ENCODE measurements at regions not wholly inside any gene's neighbourhood (a gene's known extent, or its start where the extent isn't known, plus 50 kb on each side); places are given as distances from the start of the nearest gene placed in this dataset.

DNA sequence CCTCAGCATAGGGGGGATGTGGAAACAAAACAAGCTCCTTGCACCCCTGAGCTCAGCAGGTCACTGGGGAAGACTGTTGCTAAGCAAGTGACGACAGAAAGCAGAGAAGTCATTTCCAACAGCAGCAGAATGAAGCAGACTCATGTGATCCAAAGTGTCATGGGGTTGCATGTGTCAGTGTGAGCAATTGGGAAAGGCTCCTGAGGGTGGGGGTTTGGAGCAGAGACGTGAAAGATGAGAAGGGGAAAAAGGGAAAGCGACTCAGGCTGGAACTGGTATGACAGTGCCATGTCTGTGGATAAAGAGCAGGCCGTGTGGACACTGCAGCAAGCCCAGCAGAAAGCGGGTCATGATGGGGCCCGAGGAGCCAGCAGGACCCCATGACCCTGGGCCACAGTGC is 363.9 kb downstream of the PREX1 start:
- DNase-seq (ENCODE audit: low read depth in 3 of 3): no peak

DNA sequence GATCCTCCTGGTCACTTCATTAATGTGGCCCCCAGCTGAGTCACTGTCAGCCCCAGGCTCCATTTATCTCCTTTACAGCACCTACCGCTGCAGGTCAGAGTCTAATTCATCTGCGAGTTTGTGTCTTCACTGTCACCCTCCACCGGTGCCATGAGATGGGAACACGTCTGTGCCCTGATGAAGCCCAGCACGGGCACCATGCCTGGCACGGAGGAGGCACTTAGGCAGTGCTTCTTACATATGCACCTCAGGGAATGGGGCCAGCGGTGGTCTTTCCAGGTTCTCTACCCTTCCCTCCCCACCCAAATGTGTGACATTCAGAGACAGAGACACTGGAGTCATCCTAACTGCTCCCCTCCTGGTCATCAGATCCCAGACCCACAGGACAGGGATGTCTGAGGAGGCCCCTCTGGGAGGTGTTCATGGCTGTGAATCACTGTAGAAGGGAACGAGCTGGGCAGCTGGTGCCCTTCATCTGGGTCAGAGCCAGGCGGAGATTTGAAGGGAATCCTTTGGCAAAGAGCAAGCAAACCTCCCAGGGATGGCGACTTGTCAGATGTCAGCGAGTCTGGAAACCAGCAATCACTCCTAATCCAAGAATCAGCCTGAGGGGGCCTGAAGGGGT is 364.6 kb downstream of the PREX1 start:
- no peak for DNase-seq (ENCODE audit: low read depth in 3 of 3)

DNA sequence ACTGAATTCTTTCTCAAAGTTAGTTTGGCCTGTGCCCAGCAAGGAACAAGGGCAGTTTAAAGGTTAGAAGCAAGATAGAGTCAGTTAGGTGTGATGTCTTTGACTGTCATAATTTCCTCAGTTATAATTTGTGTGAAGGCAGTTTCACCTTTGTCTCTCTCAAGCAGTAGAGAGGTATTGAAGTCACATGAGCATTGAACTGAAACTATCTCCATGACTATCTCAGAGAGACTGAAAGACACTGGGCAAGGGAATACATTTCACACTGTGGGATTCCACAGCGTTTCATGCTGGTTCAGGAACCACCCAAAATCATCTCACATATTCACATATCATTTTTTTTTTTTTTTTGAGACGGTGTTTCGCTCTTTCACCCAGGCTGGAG is 366.1 kb downstream of the PREX1 start:
- no peak for DNase-seq (ENCODE audit: low read depth in 3 of 3)

DNA sequence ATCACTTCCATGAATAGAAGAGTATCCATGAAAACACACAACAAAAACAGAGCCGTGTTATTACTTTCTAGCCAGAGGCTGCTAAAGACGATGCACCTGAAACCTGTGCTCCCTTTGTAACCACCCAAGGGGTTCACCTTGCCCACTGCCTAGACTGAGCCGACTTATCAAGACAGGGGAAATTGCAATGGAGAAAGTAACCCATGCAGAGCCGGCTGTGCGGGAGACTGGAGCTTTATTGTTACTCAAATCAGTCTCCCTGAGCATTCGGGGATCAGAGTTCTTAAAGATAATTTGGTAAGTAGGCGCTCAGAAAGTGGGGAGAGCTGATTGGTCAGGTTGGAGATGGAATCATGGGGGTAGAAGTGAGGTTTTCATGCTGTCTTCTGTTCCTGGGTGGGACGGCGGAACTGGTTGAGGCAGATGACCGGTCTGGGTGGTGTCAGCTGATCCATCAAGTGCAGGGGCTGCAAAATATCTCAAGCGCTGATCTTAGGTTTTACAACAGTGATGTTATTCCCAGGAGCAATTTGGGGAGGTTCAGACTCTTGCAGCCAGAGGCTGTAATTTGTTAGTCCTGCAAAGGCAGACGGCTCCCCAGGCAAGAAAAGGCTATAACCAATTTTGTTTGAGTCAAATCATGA is 366.6 kb downstream of the PREX1 start:
- DNase-seq (ENCODE audit: low read depth in 3 of 3): no peak

DNA sequence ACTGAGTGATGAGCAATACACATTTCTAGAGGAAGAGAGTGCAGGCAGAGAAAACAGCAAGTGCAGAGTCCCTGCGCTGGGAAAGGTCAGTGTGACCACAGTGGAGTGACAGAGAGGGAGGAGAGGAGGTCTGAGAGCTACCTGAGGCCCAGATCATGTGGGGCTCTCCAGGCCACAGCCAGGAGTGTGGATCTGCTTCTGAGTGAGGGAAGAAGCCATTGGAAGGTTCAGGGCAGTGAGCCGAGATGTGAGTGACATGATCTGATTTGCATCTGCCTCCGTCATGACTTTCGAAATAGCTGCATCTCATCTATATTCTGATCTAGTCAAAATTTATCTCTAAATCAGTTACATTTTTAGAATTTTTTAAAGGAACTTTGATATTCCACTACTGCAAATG is 367.1 kb downstream of the PREX1 start:
- no peak for DNase-seq (ENCODE audit: low read depth in 3 of 3)

DNA sequence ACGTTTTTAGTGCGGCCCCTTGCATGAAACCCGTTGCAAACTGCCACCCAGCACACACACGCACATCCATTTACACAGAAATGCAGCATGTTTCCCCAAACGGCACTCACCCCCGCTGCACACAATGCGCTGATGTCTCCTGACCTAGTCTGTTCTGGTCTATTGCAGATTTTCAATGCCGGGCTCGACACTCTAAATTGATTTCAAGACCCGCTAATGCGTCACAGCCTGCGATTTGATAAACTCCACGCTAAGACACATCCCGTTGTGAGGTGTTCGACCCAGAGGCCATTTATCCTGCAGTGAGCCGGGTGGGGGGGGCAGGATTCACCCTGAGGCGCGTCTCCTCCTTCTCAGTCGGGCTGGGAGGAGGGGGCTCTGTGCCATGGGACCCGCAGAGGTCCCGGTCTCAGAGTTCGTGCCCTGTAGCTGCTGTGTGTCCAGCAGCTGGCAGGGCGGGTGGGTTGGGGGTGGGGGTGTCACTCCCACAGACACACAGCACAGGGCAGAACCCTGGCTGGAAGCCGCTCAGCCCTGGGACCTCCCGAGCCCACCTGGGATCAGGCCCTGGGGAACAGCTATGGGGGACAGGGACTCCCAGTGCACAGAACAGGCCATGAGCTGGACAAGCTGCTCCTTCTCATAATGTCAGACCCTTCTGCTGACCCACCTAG is 367.9 kb downstream of the PREX1 start:
- DNase-seq (ENCODE audit: low read depth in 3 of 3): no peak

DNA sequence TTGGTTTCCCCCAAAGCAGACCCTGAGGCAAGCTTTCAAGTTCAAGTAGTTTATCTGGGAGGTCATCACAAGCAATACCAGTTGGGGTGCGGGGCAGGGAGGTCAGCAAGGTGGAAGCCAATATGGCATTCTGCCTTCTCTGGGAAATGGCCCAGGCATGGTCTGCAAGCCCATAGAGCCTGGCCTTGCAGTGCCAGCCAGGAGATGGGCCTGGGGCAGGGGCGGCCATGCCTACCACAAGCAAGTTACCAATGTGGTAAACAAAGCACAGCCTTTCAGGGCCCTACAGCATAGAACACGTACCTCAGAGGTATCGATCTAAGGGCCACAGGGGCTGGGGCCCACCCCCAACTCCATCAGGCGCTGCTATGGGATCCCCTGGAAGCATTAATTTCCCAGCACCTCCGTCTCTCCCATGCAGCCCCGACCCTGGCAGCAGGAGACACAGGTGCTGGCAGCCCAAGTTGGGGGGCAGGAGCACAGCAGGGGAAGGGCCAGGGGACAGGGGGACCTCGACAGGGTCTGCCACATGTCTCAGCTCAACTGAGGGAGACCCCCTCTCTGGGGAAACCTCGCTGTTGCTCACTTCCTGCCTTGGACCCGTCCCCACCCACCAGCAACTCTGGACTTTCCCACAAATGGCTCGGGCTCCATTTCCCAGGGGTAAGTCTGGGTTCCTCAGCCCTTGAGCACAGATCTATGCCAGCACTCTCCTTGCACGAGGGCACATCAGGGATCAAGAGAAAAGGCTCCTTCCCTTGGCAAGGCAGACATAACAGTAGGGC is 369.0 kb downstream of the PREX1 start:
- DNase-seq (ENCODE audit: low read depth in 3 of 3): no peak

DNA sequence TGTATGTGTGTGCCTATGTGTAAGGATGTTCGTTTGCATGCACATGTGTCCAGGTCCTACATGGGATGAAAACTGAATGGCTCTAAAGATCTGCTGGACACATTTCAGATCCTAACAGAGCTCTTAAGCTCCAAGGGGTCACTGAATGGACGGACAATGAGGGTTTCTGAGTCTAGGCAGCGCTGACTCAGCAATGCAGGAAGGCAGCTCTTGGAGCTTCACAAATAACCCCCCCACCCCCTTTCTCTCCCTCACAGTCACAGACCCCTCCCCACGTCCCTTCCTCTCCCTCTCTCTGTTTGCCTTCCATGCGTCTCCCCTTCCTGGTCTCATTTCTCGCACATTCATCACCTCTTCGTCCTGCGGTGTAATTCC is 369.8 kb downstream of the PREX1 start:
- DNase-seq (ENCODE audit: low read depth in 3 of 3): no peak

DNA sequence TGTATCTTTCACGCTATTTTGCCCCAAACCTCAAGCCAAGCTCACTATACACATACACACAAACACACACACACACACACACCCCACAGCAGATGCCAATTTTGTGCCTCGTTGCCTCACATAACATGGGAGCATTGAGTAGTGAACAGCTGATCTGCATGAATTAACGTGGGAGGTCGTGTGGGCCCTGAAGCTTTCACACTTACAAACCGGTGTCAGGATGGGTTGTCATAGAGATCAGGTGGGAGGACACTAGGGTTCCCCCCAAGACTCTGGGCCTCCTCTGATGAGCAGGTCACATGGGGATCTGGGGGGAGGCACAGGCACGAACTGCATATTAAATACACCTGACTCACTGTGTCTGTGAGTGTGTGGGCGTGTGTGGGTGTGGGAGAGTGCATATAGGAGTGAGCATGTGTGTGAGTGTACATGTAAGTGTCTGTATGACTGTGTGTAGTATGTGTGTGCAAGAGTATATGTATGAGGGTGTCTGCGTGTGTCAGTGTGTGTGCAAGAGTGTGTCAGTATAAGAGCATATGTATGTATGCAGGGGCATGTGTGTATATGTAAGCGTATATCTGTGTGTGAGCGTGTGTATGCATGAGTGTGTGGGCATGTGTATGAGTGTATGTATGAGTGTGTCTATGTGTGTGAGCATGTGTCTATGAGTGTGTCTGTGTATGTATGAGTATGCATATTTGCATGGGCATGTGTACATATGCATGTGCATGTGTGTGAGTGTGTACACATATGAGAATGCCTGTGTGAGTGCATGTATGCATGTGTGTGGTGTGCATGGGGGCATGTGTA is 370.4 kb downstream of the PREX1 start:
- DNase-seq (ENCODE audit: low read depth in 3 of 3): no peak

DNA sequence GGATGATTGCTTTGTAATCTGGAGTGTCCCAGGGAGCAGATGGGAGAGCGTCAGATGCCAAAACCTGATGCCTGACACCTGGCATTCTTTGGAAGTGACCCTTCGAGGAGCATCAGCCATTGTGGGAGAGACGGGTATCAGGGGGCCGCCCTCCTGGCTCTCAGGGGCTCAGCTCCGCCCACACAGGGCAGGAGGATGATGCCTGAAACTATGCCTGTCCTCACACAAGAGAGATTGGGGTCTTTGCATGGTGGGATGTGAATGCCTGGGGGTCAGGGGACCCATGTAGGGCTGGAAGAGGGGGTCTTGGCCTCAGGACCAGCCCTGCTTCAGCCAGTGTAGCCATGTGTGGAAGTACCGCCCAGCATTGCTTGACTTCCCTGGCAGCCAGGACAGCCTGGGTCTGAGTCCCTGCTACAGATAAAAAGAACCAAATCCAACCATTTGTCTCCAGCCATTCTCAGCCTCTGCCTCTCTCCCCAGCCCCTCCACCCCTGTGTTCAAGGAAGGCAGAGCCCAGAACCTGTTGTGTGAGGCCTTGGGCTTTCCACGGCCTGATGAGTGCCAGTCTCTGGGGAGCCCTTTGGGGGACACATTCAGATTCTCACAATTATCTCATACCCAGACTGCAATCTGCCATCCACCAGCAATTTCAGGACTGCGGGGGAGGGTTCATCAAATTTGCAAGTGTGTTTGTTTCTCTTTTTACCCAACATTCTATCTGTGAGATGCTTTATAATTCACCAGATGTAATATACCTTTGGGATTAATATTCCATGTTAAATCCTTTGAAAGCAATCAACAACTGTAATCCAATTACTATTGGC is 371.2 kb downstream of the PREX1 start:
- DNase-seq (ENCODE audit: low read depth in 3 of 3): no peak

DNA sequence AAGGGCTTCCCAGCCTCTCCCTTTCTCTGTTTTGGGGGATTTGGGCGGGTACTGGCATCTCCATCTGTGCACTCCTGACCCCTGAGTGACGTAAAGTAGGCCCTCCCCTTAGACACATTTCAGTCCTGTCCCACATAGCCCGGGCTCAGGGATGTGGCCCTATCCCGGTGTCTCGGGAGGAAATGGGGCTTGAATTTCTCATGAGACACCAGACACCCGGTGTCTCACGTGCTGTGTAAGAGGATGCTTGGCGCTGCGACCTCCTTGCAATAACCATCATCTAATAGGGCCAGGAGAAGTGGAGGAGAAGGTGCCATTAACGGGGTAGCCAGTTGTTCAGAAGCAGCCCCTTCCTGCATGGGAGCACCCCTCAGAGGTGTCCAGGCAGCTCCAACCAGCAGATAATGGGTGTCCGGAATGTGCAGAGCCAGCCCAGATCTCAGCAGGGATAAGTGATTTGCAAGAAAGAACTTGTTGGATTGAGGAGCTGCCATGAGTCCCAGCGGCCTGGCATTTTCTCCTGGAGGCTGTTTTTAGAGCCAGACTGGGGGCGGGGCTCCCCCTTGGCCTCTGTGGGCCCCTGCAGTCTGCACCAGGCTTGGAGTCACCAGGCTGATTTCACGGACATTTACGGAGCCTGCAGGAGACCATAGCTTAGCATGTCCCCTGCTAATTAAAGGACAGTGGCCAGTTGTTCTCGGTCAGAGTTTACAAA is 372.0 kb downstream of the PREX1 start:
- DNase-seq (ENCODE audit: low read depth in 3 of 3): no peak

DNA sequence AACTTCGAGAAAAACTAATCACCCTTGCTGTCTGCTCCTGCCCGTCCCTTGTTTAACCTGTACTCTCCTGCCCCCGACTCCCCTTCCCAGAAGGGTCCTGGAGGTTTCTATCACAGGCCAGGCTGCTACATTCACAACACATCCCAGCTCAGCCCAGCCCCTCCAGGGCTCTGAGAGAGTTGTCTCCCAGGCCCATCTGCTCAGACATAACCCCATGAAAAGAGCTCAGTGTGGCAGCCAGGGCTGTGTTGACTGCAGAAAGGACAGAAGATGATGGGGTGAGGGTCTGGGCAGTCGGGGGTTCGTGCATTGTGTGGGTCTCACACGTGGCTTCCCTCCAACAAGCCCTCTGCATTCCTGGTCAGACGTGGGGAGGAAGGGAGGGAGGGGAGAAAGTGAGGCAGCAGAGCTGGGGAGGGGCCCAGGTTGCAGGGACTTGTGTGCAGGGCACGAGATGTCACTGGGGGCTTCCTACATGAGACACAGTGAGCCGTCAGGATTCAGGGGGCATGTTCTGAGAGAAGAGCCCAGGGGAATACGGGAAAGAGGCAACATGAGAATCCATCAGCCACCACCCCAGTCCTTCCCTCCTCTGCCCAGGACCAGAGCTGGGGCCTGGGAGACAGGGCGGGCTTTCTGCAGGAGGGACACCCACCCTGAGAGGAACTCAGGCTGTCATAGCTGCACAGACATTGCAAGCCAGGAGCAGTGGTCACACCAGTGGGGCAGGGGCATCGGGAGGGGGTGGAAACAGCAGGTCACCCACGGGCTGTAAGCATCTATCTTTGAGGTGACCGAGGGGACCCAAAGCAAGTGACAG is 372.9 kb downstream of the PREX1 start:
- no peak for DNase-seq (ENCODE audit: low read depth in 3 of 3)

DNA sequence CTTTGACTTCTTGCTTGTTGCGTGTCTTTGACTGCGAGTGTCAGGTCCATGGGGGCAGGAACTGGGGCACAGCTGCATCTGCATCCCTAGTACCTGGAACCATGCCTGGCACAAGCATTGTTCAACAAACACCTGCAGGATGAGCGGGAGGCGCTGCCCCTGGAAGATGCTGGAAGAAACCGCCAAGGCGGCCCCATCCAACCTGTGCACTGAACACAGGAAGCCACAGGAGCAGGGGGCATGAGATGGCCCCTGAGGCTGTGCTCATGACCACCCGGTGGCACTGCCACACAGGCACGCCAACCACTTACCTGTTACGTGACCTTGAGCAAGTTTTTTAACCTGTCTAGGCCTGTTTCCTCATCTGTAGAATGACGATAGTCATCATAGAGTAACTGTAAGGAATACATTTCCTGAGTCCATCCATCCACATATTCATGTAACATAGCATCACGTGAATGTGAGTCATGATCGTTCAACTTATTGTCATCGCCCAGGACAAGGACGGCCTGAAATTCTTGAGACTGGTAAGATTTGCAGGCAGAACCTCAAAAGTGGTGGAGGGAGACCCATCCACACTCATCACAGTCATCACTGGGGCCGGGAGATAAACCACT is 374.2 kb downstream of the PREX1 start:
- DNase-seq (ENCODE audit: low read depth in 3 of 3): no peak

DNA sequence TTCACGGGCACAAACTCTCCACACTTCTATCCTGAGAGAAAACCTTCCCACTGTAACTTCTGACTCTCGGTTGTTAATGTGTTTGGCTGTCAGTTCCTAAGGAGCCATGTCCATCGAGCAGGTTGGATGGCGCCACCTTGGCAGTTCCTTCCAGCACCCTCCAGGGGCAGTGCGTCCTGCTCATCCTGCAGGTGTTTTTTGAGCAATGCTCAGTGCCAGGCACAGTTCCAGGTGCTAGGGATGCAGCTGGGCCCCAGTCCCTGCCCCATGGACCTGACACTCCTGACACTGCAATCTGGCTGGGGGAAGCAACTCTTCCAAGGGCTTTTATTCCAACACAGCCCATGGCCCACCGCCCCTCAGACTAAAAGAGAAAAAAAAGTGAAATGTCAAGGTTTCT is 376.4 kb downstream of the PREX1 start:
- DNase-seq (ENCODE audit: low read depth in 3 of 3): no peak

DNA sequence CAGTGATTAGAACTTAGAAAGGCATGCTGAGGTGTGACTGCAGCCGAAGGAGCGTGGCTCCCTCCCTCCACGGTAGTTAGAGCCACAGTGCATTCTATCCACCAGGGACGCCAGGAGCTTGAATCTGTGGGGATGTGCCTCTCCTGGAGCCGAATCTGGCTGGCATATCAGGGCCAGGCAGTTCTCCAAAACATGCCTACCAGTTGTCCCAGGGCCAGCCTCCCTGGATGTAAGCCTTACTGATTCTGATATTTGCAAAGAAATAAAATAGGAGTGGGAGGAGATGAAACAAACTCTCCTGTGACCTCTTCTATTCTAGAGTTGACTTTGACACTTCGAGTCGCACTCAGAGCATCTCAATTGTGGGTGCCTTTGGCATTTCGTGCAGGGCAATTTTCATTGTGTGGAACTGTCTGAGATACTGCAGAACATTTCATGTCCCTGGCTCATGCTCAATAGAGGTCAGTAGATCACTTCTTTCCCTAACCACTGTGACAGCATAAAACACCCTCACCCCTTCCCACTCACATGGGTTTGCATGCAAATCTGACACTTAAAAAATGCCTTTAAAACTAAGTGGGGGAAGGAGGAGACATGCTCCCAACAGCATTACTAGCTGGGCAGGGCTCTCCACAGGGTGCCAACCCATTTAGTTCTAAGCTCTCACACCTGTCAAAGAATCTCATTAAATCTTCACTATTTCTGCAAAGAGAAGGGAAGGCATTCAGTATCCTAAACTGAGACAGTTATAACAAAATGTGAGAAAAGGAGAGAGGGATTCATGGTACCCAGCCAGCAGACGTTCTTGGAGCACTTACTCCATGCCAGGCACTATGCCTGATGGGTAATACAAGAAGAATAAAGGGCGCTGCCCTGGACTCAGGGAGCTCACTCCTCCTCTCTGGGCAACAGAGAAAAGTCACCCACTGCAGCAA is 378.9 kb downstream of the PREX1 start:
- DNase-seq (ENCODE audit: low read depth in 3 of 3): no peak

DNA sequence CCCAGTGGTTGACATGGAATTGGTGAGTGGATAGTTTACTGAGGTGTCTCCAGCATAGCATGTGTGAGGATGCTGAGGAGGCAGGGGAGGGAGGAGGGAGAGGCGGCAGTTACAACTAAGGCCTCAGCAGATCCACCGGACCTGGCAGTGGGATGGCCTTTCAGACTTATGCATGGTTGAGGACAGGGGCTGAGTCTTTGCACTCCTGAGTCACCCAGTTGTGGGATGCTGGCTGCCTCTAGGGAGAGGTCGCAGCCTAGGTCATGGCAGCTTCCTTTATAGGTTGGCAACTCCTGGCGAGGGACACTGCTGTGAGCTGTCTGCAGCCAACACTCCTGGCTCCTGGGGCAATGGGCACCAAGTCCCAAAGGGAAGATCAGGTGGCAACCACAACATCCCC is 380.3 kb downstream of the PREX1 start:
- DNase-seq (ENCODE audit: low read depth in 3 of 3): no peak

DNA sequence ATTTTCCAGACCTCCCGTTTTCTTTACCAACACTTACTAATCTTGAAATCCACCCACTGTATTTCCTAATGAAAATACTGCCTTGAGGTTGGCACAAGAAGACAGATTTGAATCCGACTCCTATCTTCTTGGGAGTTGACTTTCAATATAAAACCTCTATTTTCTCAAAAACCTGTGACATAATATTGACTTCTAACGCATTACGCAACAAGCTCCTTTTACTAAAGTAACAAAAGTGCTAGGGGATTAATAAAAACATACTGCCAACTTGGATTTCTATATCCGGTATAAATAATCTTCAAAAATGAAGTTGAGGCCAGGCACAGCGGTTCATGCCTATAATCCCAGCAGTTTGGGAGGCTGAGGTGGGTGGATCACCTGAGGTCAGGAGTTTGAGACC is 382.0 kb downstream of the PREX1 start:
- no peak for DNase-seq (ENCODE audit: low read depth in 3 of 3)

DNA sequence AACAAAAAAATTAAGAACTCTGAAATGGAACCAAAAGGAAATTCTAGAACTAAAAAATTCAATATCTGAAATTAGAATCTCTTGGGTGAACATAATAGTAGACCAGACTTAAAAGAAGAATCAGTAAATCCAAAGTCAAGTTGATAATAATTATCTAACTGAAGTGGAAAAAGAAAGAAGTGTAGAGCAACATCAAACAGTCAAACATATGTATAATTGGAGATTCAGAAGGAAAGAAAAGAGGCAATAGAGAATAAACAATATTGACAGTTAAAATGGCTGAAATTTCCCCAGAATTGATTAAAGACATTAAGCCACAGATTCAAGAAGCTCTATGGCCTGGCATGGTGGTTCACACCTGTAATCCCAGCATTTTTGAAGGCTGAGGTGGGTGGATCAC is 383.6 kb downstream of the PREX1 start:
- DNase-seq (ENCODE audit: low read depth in 3 of 3): no peak

Measured in stimulated activated CD4-positive, alpha-beta T cell treated with anti-CD3 and anti-CD28 coated beads, TNF-alpha, amount 100 ng/mL, for 48 hours (primary cell).